Keratinocyte (primary cell): ENCODE measurements at regions not wholly inside any gene's neighbourhood (a gene's known extent, or its start where the extent isn't known, plus 50 kb on each side); places are given as distances from the start of the nearest gene placed in this dataset.

ENCODE experiments used
- EZH2 ChIP-seq: IDR thresholded peaks from one replicate; pipeline ENCODE4 v1.6.1; 2012; ENCODE audit warnings: inconsistent platforms, mild to moderate bottlenecking, low read length, moderate library complexity
- TF ChIP-seq, protein P1 (sequence below), 3 experiments: IDR thresholded peaks in 1 of 3; conservative IDR thresholded peaks in 1 of 3; optimal IDR thresholded peaks in 1 of 3; 2 replicates in 2 of 3; 3 replicates in 1 of 3; pipeline versions ENCODE3 to v1.5.1; 2011; ENCODE audit warnings: low read length in 3 of 3, mild to moderate bottlenecking in 3 of 3, moderate library complexity in 2 of 3, control low read depth in 1 of 3, inconsistent platforms in 1 of 3; ENCODE audit not compliant: insufficient read depth in 2 of 3; ENCODE audit errors: extremely low read depth in 1 of 3

DNA sequence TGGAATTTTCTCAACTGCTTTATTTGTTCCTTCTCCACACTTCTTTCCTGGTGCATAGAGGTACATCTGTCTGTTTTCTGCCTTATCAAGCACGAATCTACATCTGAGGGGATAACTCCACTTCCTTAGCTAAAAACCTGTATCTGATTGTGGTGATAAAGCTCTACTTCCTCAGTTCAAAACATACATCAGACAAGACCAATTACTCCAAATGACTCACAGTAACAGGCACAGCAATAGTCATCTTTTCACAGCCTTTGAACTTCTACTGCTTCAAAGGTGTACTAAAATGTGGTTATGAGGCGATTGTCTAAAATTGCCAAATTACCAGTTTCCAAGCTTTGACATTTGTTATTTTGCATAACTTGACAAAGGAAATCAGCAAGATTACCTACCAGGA lies 803.6 kb upstream of the ZEB2 start:
- TF ChIP-seq, protein P1, sequence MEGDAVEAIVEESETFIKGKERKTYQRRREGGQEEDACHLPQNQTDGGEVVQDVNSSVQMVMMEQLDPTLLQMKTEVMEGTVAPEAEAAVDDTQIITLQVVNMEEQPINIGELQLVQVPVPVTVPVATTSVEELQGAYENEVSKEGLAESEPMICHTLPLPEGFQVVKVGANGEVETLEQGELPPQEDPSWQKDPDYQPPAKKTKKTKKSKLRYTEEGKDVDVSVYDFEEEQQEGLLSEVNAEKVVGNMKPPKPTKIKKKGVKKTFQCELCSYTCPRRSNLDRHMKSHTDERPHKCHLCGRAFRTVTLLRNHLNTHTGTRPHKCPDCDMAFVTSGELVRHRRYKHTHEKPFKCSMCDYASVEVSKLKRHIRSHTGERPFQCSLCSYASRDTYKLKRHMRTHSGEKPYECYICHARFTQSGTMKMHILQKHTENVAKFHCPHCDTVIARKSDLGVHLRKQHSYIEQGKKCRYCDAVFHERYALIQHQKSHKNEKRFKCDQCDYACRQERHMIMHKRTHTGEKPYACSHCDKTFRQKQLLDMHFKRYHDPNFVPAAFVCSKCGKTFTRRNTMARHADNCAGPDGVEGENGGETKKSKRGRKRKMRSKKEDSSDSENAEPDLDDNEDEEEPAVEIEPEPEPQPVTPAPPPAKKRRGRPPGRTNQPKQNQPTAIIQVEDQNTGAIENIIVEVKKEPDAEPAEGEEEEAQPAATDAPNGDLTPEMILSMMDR (optimal IDR thresholded peaks at IDR 0.05 in 1 of 3, IDR thresholded peaks at IDR 0.05 in 1 of 3, conservative IDR thresholded peaks at IDR 0.05 in 1 of 3; ENCODE audit: extremely low read depth in 1 of 3, insufficient read depth in 2 of 3, low read length in 3 of 3) = no peak
- no peak for TF ChIP-seq EZH2
